Neutrophil (primary cell): ENCODE measurements at regions not wholly inside any gene's neighbourhood (a gene's known extent, or its start where the extent isn't known, plus 50 kb on each side); places are given as distances from the start of the nearest gene placed in this dataset.

ENCODE experiments used
- H3K27ac ChIP-seq: fragments of 200-600 bp; sonication (generic); 2 replicates; pipeline ENCODE4 v1.5.1; 2016; ENCODE audit warnings: mild to moderate bottlenecking, moderate library complexity
- H3K27me3 ChIP-seq: fragments of 200-600 bp; sonication (generic); 2 replicates; pipeline ENCODE4 v1.6.0; 2016; ENCODE audit warnings: mild to moderate bottlenecking
- H3K36me3 ChIP-seq: fragments of 200-600 bp; sonication (generic); 2 replicates; pipeline ENCODE4 v1.5.1; 2017
- H3K4me1 ChIP-seq, 2 experiments: fragments of 200-600 bp in 1 of 2; sonication (generic) in 1 of 2; 1 replicate in 1 of 2; 2 replicates in 1 of 2; pipeline versions ENCODE4 v1.5.1 to v1.6.1; 2013 to 2016; ENCODE audit warnings: low read depth in 1 of 2, low read length in 1 of 2, mild to moderate bottlenecking in 1 of 2, moderate library complexity in 1 of 2; ENCODE audit not compliant: control insufficient read depth in 1 of 2, insufficient read depth in 1 of 2
- H3K4me3 ChIP-seq, 2 experiments: fragments of 200-600 bp in 1 of 2; sonication (generic) in 1 of 2; 1 replicate in 1 of 2; 2 replicates in 1 of 2; pipeline ENCODE4 v1.5.1; 2013 to 2016; ENCODE audit warnings: low read depth in 1 of 2, low read length in 1 of 2, mild to moderate bottlenecking in 1 of 2, moderate library complexity in 1 of 2
- H3K9me3 ChIP-seq: fragments of 200-600 bp; sonication (generic); 2 replicates; pipeline ENCODE4 v1.5.1; 2016
- TF ChIP-seq, protein P1 (sequence below): fragments of 200-600 bp; sonication (generic); IDR thresholded peaks from 2 replicates; pipeline ENCODE4 v1.5.1; 2016; ENCODE audit warnings: antibody characterized with exemption

DNA sequence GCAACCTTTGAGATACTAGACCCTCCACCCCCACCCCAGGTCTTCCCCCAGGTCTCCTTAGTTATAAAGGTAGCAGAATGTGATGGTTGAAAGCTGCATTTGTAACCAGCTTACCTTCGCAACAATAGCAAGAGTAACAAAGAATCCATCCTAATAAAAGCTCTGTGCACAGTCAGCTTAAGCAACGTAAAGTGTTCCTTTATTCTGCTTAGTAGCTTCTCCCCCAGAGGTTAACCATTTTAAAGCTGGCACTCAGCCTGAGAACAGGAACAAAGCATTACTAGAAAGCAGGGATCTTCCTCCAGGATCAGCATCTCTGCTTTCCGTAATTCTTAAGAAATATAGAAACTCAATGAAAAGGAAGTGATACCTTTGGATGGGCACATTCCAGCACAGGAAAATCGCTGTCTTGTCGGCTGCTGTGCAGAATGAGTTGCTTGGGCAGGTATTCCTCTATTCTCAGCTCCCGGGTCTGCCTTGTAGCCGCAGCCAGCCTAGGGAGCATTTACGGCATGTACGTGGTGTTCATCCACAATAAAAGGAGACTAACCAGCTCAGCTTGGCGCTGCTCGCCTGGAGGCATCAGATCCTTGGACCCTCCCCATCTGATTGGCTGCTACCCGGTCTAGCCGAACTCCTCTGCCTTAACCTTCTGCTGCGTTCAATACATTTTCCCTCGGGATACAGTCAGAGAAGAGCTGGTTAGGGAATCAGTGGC is 113.0 kb upstream of the TLR3 start:
- TF ChIP-seq, protein P1, sequence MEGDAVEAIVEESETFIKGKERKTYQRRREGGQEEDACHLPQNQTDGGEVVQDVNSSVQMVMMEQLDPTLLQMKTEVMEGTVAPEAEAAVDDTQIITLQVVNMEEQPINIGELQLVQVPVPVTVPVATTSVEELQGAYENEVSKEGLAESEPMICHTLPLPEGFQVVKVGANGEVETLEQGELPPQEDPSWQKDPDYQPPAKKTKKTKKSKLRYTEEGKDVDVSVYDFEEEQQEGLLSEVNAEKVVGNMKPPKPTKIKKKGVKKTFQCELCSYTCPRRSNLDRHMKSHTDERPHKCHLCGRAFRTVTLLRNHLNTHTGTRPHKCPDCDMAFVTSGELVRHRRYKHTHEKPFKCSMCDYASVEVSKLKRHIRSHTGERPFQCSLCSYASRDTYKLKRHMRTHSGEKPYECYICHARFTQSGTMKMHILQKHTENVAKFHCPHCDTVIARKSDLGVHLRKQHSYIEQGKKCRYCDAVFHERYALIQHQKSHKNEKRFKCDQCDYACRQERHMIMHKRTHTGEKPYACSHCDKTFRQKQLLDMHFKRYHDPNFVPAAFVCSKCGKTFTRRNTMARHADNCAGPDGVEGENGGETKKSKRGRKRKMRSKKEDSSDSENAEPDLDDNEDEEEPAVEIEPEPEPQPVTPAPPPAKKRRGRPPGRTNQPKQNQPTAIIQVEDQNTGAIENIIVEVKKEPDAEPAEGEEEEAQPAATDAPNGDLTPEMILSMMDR = no peak
- no peak overlapping the region for H3K27ac ChIP-seq
- peaks cover 16% of the 10 kb centered on the region for H3K27me3 ChIP-seq
- peaks cover 1 to 2% of the 10 kb centered on the region in 2 experiments for H3K4me1 ChIP-seq
- H3K36me3 ChIP-seq = no peaks in the 10 kb centered on the region
- no peaks in the 10 kb centered on the region for H3K9me3 ChIP-seq
- H3K4me3 ChIP-seq = no peak overlapping the region

DNA sequence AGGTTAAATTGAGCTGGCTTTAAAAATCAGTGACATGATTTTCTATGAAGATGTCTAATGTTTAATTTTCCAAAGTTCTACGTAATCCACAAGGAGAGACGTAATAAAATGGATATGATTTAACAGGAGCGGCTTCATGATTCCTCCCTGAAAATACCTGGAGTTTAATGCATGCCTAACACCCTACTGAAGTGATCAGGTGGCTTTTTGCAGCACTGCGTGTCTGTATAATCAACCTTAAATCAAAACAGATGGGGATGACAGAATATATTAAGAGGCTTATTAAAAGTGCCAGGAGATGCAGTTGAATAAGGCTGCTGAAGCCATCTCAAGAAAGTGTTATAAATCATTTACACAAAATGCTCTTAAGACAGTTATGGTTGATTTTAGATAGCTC is 112.4 kb upstream of the TLR3 start:
- no peak overlapping the region for H3K4me3 ChIP-seq

DNA sequence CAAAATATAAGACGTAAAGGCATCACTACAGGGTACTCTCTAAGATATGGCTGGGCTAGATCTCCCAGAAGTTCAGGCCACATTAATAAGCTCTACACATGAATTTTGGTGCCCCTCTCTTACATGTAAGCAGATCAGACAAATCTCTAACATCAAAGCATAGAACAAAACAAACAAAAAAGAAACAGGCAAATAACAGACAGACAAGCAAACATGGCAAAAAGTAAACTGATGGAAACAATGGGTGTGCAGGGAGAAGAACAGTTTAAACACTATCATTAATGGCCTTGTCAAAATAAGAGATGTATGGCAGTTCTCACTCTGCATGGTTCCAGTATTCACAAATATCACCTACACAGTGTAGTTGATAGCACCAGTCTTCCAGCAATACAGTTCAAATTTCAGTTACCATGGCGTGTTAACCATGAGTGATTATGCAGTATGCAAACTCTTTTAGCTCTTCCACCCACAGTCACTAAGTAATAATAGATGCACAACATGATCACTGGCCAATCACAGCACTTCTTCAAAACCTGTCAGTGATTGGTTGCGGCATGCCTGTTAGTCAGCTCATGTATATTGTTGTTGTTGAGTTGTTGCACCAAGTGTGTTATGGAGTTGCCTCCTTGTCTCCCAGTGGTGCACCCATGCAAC is 110.7 kb upstream of the TLR3 start:
- peaks cover 16% of the 10 kb centered on the region for H3K27me3 ChIP-seq
- peaks cover 9 to 15% of the 10 kb centered on the region in 2 experiments for H3K4me1 ChIP-seq
- TF ChIP-seq, protein P1 = no peak
- H3K36me3 ChIP-seq = no peaks in the 10 kb centered on the region
- no peak overlapping the region for H3K4me3 ChIP-seq
- no peak overlapping the region for H3K27ac ChIP-seq
- no peaks in the 10 kb centered on the region for H3K9me3 ChIP-seq

More for the DNA sequence above, 112.4 kb upstream of the TLR3 start:
- Histone ChIP-seq H3K4me1 (peaks cover 7% of the 10 kb centered on the region in 2 experiments), H3K27ac (no peak overlapping the region), H3K9me3 (no peaks in the 10 kb centered on the region), H3K36me3 (no peaks in the 10 kb centered on the region), H3K27me3 (peaks cover 16% of the 10 kb centered on the region)
- TF ChIP-seq, protein P1 = no peak

DNA sequence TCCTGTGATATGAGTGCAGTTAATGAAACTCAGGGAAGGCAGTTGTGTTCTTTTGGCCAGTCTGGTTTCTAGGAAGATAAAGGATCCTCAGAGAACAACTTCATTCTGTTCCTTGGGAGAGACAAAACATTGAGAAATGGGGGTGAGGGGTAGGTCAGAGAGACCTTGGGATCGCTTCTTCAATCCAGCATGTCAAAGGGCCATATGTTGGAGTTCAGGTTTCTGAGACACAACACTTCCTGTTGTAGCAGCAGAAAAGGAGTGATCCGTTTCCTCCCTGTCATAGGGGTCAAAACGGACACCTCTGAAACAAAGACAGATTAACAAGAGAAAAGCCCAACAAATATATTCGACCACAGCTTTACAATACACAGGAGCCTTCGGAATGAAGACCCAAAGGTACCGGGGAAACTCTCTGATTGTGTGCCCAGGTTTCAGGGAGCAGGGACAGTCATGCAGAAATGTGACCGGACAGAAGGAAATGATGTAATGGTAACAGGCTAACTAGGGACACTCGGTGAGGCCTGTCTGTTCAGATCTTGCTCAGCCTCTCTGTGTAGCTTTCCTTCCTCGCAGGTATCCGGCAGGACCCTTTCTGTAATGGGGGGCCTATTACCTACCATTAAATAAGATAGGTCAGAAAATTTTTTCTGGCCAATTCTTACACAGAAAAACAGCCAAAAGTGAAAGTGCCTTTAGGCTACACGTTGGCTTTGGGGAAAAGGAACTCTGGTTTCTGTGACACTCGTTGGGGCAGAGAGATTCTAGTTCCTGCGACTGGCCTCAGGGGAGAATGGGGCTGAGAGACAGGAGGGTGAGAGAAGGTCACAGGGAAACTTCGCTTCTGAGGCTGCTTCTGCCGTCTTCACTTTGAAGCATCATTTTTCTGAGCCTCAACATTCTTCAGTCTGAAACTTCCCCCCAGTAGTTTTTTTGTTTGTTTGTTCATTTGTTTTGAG is 103.3 kb upstream of the TLR3 start:
- peaks cover 12 to 26% of the 10 kb centered on the region in 2 experiments for H3K4me1 ChIP-seq
- H3K4me3 ChIP-seq = peak overlapping the region in 1 of 2 experiments; percentile 3
- peak overlapping the region; percentile 63 for H3K27ac ChIP-seq
- TF ChIP-seq, protein P1 = no peak
- H3K36me3 ChIP-seq = no peaks in the 10 kb centered on the region
- no peaks in the 10 kb centered on the region for H3K27me3 ChIP-seq
- no peaks in the 10 kb centered on the region for H3K9me3 ChIP-seq

DNA sequence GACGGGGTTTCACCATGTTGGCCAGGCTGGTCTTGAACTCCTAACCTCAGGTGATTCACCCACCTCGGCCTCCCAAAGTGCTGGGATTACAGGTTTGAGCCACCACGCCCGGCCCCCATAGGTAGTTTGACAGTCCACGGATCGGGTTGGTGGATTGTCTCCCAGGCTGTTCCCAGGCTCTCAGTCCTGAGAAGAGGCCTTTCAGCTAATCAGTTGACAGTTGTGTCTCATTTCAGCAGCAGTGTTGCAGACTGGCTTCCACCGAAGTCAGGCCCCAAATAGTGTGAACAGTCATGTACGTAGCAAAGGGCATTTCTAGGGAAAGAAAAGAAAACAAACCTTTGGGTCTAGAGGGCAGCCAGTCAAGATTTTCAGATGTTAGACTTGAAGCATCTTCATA is 102.4 kb upstream of the TLR3 start:
- Histone ChIP-seq H3K27me3 (no peaks in the 10 kb centered on the region), H3K4me1 (peaks cover 5 to 18% of the 10 kb centered on the region in 2 experiments), H3K27ac (no peak overlapping the region), H3K36me3 (no peaks in the 10 kb centered on the region), H3K4me3 (no peak overlapping the region), H3K9me3 (no peaks in the 10 kb centered on the region)
- TF ChIP-seq, protein P1 = no peak
